BE2C (cell line): ENCODE measurements at regions not wholly inside any gene's neighbourhood (a gene's known extent, or its start where the extent isn't known, plus 50 kb on each side); places are given as distances from the start of the nearest gene placed in this dataset.

Experiments used
- DNase-seq: peaks from one replicate; pipeline ENCODE4 v3.0.0-alpha.2; 2020
- H3K27me3 ChIP-seq: fragments of 250-450 bp; sonication (Bioruptor Pico); 2 replicates; pipeline ENCODE4 v1.5.1; 2020; ENCODE audit warnings: mild to moderate bottlenecking
- H3K36me3 ChIP-seq: fragments of 250-450 bp; sonication (Bioruptor Pico); 2 replicates; pipeline ENCODE4 v1.5.1; 2020; ENCODE audit warnings: mild to moderate bottlenecking
- H3K4me1 ChIP-seq: fragments of 250-450 bp; sonication (Bioruptor Pico); 2 replicates; pipeline ENCODE4 v1.5.1; 2020
- H3K4me3 ChIP-seq: 2 replicates; pipeline ENCODE4 v1.5.1; 2011; ENCODE audit warnings: low read depth, low read length
- H3K9me3 ChIP-seq: fragments of 250-450 bp; sonication (Bioruptor Pico); 2 replicates; pipeline ENCODE4 v1.5.1; 2020
- CTCF ChIP-seq: IDR thresholded peaks from 2 replicates; pipeline ENCODE4 v1.5.1; 2012; ENCODE audit warnings: mild to moderate bottlenecking, low read depth, low read length

GRCh38 chr14:76669770-76670169 lies 91.5 kb upstream of the VASH1 start:
- H3K9me3 ChIP-seq: no peaks in the 10 kb centered on the region
- peaks cover 25% of the 10 kb centered on the region for H3K27me3 ChIP-seq
- H3K36me3 ChIP-seq: no peaks in the 10 kb centered on the region
- no peak for TF ChIP-seq CTCF
- H3K4me3 ChIP-seq: no peak overlapping the region
- no peak for DNase-seq
- no peaks in the 10 kb centered on the region for H3K4me1 ChIP-seq

GRCh38 chr14:76672123-76672522 lies 89.1 kb upstream of the VASH1 start:
- peaks cover 32% of the 10 kb centered on the region for H3K27me3 ChIP-seq
- no peaks in the 10 kb centered on the region for H3K9me3 ChIP-seq
- no peak for TF ChIP-seq CTCF
- H3K4me1 ChIP-seq: no peaks in the 10 kb centered on the region
- H3K36me3 ChIP-seq: no peaks in the 10 kb centered on the region
- no peak overlapping the region for H3K4me3 ChIP-seq
- DNase-seq: no peak

GRCh38 chr14:76673261-76673660 lies 88.0 kb upstream of the VASH1 start:
- Histone ChIP-seq H3K36me3 (no peaks in the 10 kb centered on the region), H3K4me3 (no peak overlapping the region), H3K9me3 (no peaks in the 10 kb centered on the region), H3K4me1 (no peaks in the 10 kb centered on the region), H3K27me3 (peaks cover 32% of the 10 kb centered on the region)
- DNase-seq: no peak
- no peak for TF ChIP-seq CTCF

- H3K27me3 ChIP-seq: peaks cover 30% of the 10 kb centered on the region
- H3K4me3 ChIP-seq: no peak overlapping the region
- no peaks in the 10 kb centered on the region for H3K36me3 ChIP-seq
- no peak for DNase-seq
- no peak for TF ChIP-seq CTCF
- H3K4me1 ChIP-seq: no peaks in the 10 kb centered on the region
- H3K9me3 ChIP-seq: no peaks in the 10 kb centered on the region
Measured at GRCh38 chr14:76675046-76675445, 86.2 kb upstream of the VASH1 start.

GRCh38 chr14:76676539-76676938 lies 84.7 kb upstream of the VASH1 start:
- DNase-seq: no peak
- Histone ChIP-seq H3K27me3 (peaks cover 20% of the 10 kb centered on the region), H3K36me3 (no peaks in the 10 kb centered on the region), H3K4me1 (no peaks in the 10 kb centered on the region), H3K4me3 (no peak overlapping the region), H3K9me3 (no peaks in the 10 kb centered on the region; the same call in 1 of the 2 replicates)
- TF ChIP-seq CTCF: no peak

GRCh38 chr14:76677534-76678145 lies 83.6 kb upstream of the VASH1 start:
- Histone ChIP-seq H3K36me3 (no peaks in the 10 kb centered on the region), H3K4me1 (no peaks in the 10 kb centered on the region), H3K4me3 (no peak overlapping the region), H3K27me3 (peaks cover 20% of the 10 kb centered on the region), H3K9me3 (no peaks in the 10 kb centered on the region; the same call in 1 of the 2 replicates)
- TF ChIP-seq CTCF: no peak
- DNase-seq: no peak
